GF-D8 (cell line): ENCODE measurements at regions not wholly inside any gene's neighbourhood (a gene's known extent, or its start where the extent isn't known, plus 50 kb on each side); places are given as distances from the start of the nearest gene placed in this dataset.

Experiments
- DNase-seq: peaks from one replicate; lab custom pipeline; 2025; lab: John Stamatoyannopoulos, UW

DNA sequence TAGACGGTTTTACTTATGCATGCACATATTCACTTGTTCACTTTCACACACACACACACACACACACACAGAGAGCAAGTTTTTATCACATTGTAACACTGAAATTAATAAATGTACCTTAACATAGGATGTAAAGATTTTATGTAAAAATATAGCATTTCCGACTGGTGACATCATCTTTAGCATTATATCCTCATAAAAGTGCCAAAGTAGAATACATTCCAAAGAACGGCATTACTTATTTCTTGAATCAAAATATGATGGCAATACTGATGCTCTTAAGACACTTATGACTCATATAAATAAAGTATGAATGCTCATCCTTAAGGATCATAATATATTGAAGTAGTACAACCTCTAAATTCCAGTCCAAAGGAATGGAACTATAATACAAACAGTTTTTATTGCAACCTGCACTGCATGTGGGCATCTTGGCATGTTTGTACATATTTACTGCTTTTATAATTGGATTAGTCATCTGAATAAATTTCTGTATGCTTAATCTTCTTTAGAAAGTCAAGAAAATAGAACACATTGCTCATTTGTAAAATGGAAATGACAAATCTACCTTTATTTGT, 290.0 kb upstream of the SEMA3A start:
- DNase-seq: no peak

DNA sequence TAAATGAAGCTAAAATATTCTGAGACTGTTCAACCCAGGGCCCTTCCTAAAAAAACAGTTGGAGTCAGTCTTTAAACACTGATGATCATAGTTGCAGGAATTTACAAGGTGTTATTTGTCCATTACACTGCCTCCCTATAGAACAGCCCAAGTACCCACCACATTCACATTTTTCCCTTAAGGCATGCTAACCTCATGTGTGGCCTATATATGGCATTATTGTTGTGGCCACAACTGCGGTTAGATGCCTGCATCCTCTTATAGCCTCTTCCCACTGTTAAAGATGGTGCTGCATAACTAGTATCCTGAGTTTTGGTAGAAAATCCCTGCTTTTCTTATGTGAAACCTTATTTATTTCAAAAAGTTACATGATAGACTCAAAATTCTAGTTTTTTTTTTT, 287.9 kb upstream of the SEMA3A start:
- no peak for DNase-seq

DNA sequence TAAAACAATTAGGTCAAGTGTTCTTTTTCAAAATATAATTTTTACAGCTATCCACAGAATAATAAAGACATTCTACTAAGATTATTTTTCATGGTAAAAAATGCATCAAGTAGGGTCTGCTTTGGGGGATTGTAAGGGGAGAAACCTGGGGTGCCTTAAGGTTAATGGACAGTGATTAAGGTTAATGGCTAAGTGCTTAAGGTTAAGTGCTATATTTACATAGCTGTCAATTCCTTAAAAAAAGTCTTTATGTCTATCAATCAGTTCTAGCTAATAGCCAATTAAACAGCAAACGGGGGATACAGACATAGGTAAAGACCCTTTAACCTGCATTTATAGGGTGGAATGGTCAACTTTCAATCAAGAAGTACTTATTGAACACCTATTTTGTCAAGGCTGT, 284.5 kb upstream of the SEMA3A start:
- DNase-seq: no peak

DNA sequence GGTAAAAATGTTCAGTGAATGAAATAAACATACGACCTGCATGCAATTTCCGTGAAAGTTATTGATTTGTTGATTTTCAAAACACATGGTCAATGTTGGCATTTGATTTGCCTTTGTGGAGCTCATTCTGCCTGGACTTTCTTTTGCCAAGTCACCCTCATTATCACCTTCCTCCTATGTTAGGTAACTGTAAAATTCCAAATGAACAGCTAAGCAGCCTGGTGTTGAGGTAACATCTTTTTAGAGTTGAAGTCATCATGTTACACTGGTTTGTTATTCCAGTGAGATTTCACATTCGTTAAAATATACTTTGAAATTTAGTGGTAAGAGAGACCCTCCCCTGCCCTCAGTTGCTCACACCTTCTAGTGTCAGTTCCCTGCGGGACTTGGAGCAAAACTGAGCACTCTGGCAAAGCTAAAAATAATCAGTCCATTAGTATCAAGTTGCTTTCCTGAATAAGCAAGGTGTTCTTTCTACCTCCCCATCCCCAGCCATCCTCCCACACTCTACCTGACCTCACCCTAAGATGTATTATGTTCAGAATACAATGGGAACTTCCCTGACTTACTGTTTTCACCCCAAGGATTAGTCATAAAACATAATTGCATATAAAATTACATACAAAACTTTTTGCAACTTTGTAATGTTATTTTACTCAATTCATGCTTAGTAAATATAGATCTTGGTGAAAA, 283.3 kb upstream of the SEMA3A start:
- DNase-seq: no peak

DNA sequence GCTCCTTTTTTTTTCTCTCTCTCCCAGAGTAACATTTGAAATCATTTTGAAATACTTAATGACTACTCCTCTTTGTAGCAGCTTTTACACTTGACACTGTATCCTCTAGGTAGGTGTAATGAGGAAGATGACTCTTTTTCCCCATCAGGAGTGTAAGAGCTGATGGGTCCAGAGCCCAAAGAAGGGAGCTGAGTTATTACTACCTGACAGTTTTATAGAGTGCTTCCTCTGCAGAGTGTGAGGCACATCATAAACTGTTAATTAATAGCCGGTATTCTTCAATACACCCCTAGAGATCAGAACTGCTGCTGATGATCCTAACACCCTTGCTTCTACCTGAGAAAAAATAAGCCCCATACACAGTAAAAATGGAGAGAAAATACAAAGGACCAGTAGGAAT, 279.8 kb upstream of the SEMA3A start:
- DNase-seq: no peak

DNA sequence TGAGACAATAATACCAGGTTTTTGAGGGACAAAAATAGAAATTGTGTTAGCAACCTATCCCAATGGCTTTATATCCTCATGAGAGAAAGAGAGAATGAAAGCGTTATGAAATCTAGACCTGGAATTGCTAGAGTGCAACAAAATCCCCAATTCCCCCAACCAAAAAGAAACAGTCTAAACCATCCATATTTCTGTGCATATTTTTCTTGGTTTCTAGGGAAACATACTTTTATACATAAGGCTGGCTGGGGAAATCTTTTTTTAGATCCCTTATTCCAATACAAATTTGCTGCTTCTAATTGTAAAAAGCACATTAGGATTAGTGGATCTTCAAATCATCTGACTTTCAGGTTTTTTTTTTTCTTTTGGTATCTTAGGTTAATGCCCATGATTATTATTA, 277.0 kb upstream of the SEMA3A start:
- DNase-seq: no peak

DNA sequence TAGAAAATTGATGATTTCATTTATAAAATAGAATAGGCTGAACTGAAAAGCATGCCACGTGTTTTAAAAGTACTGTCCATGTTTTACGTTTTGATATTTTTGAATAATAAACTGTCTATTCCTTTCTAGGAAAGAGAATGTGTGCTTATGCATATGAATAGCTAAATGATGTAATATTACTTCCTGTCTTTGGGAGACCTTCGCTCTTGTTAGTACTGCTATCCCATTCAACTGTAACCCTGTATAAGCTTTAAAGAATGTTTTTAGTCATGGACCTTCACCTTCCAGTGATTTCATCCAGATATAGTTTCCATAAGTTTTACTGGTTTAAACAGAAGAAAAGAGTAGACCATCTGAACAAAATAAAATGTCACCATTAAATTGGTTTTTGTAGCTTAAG, 274.4 kb upstream of the SEMA3A start:
- no peak for DNase-seq

DNA sequence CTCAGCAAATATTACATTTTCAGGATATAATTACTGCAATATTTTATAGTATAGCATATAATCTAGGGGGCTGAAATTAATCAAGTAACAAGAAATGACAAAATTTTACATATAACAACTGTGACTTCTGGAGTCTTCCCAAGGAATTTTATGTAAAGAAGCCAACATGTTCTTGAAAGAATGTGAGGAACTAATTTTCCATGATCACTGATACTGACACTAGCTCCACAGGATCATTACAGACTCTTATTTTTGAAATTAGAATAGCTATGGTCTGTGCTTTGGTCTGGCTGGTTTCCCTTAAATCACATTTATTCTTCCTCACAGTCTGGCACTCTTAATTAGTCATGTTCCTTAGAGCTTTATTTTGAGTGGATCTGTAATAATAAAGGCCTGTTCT, 267.7 kb upstream of the SEMA3A start:
- DNase-seq: no peak

DNA sequence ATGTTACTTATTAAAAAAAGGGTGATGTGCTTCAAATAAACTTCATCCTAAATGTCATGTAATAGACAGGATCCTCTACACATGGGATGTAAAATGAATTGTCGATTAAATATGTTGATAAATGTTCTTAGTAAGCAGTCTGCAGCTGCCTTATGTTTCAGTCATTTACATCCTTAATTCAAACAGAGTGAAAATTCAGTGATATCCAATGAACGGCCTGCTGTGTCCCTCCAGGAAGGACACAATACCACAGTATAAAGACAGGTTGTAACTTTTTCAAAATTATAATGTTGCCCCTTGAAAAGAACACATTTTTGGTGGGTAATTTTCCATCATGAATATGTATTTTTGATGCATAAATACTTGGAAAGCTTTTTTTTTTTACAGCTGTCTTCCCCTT, 266.5 kb upstream of the SEMA3A start:
- DNase-seq: no peak

DNA sequence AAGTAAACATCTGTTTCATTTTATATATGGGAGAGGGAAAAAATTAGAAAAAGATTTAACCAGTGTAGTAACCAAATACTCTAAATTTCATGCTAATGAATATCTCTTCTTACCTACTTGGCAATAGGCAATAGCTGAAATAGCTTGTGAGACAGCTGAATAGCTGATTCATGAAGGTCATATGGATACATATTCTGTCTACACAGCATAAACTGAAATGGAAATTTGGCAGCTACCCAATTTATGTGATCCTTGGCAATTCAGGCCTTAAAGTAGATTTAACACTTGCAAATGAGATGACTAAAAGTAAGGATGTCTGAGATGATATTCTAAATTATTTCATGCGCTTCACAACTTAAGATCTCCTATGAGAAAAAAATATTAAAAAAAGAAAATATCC, 261.2 kb upstream of the SEMA3A start:
- no peak for DNase-seq

DNA sequence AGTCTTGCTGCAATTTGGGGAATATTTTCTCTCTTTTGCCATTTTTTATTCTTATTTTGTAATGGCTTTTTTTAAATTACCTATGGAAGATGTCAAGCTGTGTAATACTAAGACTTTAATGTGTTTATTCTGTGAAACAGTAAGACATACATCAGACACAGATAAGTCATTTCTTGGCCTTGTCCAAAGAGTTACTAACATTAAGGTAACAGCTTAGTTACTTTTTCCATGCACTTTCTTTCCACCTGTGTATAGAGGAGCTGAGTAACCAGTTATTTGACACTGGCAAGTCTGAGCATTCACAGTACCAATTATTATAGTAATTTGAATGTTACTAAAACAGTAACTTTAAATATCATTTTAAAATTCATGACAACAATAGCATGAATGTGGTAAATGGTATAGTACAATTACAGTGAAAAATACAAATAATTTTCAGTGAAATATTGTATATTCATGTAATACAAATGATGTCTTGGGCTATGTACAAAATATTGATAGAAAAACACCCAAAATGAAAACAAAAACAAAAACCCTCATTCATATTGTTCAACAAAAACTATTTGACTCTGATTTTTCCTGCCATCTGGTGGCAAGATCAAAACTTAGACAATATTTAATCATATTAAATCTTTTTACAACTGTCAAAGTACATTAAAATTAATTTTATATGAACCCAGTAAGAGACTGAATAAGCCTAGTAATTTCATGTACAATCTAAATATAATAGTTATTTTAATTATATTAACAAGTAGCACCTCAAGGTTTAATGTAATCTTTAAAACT, 259.8 kb upstream of the SEMA3A start:
- DNase-seq: no peak

DNA sequence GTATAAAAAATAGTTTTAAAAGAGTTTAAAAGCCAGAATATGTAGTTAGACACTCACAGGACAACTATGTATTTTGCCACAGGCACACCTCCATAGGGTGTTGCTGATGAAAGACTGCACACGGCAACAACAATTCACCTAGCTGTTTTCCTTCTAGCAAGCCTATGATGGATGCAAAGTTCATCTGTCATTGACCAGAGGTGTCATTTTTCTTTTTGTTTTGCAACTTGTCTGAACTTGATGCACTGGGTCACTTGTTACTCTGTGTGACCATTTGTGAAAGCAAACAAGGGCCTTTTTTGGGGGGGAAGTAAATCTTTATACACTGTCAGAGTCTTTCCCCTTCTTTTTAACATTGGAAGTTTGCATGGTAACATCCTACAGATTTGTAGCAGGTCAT, 258.0 kb upstream of the SEMA3A start:
- no peak for DNase-seq

DNA sequence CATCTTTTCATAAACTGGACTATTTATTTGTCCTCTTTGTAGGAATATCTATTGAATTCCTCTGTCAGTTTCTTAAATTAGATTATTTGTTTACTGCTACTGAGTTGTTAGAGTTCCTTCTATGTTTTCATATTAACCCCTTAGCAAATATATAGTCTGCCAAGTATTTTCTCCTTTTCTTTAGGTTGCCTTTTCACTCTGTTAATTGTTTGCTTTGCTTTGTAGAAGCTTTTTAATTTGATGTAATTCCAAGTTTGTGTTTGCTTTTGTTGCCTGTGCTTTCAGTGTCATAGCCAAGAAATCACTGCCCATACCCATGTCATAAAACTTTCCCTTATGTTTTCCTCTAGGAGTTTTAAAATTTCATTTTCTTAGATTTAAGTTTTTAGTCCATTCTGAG, 256.2 kb upstream of the SEMA3A start:
- no peak for DNase-seq

DNA sequence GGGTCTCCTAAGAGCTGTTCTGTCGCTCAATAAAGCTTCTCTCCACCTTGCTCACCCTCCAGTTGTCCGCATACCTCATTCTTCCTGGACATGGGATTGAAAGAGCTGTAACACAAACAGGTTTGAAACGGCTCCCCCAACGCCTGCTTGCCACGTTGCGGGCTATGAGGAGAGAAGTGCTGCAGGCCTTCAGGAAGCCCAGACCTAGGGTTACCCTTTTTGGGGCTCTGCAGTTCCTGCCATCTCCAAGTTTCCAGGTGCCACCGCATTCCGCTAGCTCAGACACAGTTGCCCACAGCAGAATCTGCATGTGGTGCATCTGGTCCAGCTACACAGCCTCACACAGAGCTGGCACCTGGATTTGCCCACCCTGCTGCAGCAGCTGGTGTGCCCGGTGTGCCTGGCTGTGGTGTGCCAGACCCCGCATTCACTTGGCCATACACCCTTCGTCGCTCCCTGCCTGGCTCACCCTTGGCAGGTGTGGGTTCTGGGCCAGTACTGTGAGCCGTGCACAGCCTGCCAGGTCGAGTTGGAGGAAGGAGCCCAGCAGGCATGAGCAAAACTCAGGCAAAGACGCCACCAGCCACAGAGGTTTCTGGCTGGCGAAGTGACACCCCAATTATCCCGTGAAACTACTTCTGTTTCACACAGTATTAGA, 253.2 kb upstream of the SEMA3A start:
- no peak for DNase-seq

DNA sequence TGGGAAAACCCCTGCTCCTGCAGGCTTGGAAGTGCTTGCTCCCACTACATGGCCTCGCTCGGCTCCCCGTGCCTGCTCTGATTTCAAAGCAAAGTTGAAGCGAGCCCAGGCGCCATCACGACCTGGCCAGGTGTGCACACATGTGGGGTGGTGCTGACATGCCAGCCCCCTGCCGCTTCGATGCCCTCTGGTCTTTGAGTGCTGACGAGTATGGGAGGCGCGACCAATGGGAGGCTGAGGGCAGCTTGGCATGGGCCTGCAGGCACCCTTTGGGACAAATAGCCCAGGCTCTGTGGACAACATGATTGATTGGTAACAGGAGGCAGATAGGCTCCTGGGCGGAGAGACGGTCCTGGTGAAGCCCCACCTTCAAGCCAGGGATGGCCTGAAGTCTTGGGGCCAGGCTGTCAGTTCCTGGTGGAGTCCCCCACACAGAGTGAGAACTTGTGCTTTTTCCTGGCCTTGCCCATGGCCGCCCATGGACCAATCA, 252.4 kb upstream of the SEMA3A start:
- no peak for DNase-seq

DNA sequence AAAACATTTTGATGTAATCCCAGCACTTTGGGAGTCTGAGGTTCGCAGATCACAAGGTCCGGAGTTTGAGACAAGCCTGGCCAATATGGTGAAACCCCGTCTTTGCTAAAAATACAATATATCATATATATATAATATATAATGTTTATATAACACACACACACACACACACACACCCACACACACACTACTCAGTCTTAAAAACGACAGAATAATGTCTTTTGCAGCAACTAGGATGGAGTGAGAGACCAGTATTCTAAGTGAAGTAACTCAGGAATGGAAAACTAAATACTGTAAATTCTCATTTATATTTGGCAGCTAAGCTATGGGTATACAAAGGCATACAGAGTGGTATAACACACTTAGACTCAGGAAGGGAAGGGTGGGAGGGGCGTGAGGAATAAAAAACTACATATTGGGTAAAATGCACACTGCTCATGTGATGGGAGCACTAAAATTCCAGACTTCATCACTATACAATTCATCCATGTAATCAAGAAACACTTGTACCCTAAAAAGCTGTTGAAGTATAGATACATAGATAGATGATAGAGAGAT, 231.2 kb upstream of the SEMA3A start:
- DNase-seq: no peak

DNA sequence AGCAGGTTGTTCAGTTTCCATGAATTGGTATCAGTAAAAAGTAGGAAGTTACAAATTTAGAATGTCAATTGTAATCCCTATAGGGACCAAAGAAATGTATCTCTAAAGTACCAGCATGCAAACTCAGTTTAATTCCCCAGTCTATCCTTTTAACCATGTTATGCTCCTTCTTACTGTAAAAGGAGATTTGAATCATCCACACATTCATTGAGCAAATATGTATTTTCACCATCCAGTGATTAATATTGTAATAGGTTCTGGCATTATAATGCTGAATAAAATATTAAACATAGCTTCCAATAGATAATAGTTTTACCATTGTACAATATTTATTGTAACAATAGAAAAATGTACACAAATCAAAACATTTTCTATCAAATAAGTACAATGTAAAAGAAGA, 228.2 kb upstream of the SEMA3A start:
- no peak for DNase-seq

DNA sequence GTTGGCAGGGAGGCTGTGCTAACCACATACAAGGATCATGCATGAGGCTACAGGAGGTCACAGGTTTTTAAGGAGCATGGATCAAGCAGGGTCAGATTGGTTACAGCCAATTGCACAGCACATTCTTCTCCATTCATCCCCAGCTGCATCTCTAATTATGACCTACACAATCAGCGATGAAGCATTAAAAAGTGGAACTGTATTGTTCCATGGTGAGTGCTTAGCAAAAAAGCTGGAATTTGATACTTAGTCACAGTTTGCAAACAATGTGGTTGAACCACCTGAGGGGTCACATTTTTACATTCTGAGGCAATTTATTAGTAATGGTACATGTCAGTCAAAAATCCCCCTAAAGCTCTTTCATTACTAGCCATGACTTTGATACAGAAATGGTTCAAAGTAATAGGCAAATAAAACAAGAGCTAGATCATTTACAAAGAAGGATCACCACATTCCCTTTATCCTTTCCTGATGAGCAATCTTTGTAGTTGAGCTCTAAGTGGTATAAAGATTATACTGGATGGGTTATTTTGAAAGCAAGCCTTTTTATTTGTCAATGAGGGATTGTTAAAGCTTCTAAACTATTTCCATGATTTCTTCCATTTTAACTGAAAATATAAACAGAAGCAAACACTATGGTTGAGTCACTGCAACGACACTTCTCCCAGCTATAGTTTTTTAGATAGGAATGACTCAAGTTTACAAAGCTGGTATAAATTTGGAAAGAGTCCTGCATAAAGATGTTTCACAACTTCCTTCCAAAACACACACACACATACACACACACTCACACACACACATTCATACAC, 217.8 kb upstream of the SEMA3A start:
- DNase-seq: no peak

DNA sequence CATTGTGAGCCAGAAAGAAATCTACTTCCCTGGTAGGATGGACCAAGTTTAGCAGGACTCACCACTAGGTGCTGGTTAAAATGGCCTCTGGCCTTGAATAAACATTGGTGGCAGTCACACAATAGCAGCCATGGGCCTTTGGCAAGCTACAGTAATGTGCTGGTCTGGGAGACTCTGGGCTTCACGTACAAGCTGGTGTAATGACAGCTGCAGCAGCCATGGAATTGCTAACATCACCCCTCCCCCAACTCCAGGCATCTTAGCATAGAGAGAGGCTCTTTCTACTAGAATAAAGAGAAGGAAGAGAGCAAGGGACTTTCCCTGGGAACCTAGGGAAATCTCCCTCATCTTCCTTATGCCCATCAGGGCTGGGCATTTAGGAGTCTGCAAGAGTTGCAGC, 205.1 kb upstream of the SEMA3A start:
- no peak for DNase-seq

DNA sequence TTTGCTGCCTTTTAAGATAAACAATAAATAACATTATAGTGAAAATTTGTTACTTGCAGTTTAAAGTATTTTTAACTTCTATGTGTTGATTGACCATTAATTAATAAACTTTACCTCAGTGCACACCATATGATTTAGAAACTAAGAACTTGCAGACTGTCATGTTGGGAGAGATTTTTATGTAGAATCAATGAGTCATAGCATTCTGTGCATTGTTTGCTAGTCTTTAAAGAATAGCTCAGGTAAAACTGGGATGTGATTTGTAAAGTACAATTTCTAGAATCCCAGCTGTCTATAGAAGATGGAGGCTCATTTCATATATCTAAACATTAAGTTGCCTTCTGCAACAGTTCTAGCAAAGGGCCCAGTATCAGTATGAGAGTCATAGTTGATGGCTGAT, 199.6 kb upstream of the SEMA3A start:
- no peak for DNase-seq

DNA sequence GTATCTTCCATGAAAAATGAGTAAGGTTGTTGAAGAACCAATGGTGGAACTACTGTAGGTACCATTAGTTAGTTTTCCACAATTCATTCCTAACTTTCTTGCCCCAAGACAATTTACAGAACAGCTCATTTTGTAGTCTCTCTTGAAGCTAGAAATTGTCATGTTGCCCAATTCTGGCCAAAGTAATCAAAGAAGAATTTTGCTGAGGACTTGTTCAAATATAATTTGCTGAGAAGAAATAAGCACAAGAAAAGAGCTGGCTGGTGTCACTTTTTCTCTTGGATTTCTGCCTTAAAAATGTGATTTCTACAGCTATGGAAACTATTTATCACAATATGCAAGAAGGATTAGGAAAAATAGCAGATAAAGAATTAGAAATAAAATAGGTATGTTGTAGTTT, 199.2 kb upstream of the SEMA3A start:
- no peak for DNase-seq

DNA sequence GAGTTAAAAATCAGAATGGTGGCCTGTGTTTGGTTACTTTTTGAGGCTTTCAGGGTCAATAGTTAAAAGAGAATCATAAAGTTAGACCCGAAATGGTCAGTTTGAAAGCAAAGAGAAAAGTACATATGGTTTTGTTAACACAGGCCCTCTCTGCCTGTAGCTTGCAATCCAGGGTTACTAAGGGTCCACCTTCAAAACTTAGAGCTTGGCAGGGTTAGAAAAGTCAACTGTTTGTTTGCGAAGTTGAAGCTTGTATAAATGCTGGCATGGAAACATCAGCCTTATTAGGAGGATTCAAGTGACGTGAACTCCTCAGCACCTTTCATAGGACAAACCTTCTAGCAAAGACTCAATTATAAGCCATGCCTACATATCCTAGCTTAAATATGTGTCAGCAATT, 196.3 kb upstream of the SEMA3A start:
- no peak for DNase-seq
